Stimulated activated CD8-positive, alpha-beta memory T cell treated with anti-CD3 and anti-CD28 coated beads, Interleukin-2, amount 100 ng/mL, for 48 hours (primary cell): ENCODE measurements at regions not wholly inside any gene's neighbourhood (a gene's known extent, or its start where the extent isn't known, plus 50 kb on each side); places are given as distances from the start of the nearest gene placed in this dataset.
"Not testable (repeated sequence)": the region's sequence is repeated elsewhere in the genome, so short reads cannot be mapped to it uniquely, and the experiment has no call there.

Experiments
- DNase-seq, 2 donors: peaks; one replicate each; pipeline ENCODE4 v3.0.0-alpha.2; 2020; ENCODE audit warnings: low read depth in 2 of 2

GRCh38 chr10:125243532-125244253, 83.3 kb upstream of the CTBP2 start:
- DNase-seq: no peak

DNA sequence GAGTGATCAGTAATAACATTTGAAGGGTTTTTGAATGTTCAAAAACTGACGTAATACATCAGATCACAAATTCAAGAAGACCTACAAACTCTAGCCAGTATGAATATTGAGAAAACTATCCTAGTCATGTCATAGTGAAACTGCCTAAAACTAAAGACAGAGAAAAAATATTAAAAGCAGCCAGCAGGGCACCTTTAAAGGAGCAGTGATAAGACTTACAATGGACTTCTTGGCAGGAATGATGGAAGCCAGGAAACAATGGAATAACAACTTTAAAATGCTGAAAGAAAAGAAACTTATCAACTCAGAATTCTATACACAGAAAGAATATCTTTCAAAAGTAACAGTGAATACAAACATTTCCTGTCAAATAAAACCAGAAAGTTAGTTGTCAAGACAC, 78.3 kb upstream of the CTBP2 start:
- no peak for DNase-seq

GRCh38 chr10:125236091-125236490, 75.7 kb upstream of the CTBP2 start:
- no peak for DNase-seq

DNA sequence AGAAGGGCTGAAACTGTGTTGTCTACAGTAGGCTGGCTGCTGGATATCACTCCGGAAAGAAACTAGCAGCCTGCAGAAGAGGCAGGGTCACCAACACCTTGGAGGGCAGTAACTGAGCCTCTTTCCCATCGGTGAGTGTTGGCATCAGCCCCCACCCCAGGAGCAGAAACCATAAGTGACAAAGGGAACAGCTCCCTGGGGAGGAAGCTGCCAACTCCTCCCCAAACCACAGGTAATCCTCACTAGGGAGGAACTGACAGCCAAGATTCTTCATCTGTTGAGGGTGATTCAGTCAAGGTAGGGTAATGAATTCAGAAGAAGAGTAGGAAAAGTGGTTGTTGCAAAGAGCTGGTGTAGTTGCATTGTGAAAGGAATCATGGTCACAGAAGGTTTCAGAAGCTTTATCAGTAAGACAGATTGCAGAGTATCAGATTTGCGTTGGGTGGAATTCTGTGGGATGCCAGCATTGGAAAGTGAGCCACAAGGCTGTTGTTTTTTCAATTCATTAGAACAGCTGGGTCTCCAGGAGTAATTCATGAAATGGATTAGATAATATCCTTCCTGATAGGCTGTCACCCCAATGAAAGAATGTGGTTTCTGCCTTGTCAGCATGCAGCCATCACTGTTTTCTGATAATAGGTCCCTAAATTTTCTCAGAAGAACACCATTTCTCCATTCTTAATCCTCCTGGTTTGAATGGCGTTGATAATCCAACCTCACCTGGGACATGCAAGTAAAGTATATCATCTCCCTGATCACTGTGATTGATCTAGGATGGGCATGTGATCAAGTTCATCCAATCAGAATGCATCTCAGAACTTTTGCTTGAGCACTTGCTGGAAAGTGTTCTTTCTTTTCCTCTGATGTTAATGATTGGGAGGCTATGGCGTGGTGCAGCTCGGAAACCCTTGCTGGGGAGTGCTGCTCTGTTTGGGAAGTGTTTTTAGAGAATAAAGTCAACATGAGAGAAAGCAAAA, 75.0 kb upstream of the CTBP2 start:
- DNase-seq: no peak

DNA sequence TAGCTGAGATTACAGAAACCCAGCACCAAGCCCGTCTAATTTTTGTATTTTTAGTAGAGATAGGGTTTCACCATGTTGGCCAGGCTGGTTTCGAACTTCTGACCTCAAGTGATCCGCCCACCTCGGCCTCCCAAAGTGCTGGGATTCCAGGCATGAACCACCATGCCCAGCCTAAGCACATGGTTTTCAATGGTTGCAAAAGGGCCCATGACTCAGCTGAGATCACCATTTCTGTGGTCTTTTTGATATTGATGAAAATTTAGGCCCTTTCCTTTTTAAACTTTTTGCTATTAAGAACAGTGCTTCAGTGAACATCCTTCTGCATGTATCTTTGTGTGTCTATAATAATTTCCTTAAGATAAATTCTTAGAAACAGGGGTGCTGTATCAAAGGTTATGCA, 74.2 kb upstream of the CTBP2 start:
- not testable (repeated sequence) for DNase-seq

- no peak for DNase-seq
Observed at GRCh38 chr10:125233726-125234125, 73.4 kb upstream of the CTBP2 start.

GRCh38 chr10:125232841-125233240, 72.5 kb upstream of the CTBP2 start:
- DNase-seq: no peak

DNA sequence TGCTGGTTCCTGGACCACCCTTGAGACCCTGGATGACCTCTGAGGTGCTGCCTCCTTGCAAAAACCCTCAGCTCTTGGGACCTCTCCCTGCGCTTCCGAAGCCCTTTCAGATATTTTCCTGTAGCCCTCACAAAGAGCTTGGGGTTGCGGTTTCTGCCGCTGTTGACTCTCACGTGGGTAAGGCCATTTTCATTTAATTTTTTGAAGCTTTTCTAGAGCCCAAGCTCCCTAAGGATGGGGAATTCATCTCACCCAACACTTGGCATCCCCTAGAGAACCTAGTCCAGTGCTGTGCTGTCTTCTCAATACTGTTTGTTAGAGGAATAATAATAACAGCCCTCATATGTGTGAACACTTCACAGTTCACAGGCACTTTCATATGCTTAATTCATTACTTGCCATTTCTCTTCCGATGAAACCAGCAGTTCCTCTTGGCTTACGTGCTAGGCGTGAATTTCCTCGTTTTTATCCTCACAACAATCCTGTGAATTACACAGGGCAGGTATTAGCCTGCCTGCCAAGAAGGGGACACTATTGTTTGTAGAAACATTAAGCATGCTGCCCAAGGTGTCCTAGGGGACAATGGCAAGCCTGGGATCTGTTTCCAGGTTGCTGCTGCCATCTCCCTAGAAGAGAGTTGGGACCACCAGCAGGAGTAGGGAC, 71.6 kb upstream of the CTBP2 start:
- no peak for DNase-seq

DNA sequence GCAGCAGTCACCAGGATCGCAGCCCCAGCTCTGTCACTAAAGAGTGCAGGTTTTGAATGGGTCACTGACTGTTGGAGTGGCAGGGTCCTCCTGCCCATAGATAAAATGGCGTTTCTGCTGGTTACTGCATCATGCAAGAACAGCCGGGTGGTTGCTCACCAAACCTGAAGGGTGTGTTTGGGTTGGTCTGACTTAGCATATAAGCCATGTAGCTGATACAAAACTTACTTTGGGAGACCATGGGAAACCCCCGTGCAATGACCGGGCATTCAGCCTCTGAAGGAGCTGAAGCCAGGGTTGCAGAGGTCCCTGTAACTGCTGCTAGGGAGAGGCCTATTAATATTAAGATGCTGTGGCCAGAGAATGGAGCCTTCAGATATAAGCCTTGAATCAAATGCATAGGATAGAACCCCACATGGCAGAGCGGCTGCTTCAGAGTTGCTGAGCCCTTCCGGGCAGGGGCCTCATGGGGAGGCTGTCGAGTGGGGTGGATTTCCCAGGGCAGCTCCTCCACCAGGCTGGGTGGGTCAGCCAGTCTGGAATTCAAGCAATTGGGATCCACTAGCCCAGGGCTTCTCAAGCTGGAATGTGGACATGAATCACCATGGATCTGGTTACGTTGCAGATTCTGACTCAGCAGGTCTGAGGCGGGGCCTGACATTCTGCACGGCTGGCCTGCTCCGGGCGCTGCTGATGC, 70.9 kb upstream of the CTBP2 start:
- no peak for DNase-seq

DNA sequence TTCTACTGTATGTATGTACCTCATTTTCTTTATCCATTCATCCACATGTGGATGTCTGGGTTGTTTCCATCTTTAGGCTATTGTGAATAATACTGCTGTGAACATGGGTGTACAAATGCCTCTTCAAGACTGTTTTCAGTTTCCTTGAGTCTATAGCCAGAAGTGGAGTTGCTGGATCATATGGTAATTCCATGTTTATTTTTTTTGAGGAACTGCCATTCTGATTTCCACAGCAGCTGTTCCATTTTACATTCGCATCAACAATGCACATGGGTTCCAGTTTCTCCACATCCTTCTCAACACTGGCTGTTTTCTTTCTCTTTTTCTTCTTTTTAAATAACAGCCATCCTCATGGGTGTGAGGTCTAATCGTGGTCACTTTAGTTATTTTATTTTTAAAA, 69.9 kb upstream of the CTBP2 start:
- DNase-seq: no peak

GRCh38 chr10:125228245-125228940, 68.0 kb upstream of the CTBP2 start:
- not testable (repeated sequence) for DNase-seq

- no peak for DNase-seq
Observed at GRCh38 chr10:125227546-125227945, 67.2 kb upstream of the CTBP2 start.

DNA sequence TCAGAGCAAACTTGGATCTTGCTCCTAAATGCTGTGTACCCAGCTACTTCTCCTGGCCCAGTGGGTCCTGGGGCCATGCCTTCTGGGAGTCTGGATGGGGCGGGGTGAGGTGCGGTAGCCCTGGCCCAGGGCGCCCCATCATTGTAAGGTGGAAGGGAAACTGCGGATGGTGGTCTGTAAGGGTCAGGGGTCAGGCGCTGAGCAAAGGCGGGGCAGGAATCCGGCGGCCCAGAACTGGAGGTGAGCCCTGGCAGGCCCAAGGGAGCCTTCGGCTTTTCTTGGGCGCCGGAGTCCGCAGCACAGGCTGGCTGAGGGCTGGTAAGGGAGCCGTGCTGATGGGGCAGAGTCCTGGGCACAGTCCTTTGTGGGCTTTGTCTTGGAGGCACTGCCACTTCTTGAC, 66.5 kb upstream of the CTBP2 start:
- DNase-seq: no peak

DNA sequence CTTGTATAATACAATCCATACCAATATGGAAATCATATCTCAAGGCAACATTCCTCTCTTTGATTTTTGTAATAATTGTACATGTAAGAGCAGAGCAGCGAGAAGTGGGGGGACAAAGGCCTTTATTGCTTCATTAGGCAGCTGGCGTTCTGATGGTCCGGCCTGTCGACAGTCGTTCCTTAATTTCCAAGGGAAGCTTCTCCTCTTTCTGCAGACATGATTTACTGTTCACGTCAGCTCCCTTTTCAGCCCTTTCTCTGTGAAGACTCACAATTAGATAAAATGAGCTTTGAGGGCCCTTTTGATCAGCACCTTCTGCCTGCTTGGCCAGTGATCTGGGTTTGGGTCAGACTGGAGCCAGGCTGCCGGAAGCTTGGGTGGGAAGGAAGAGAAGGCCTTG, 65.6 kb upstream of the CTBP2 start:
- DNase-seq: no peak

- no peak for DNase-seq
Observed at GRCh38 chr10:125225051-125225450, 64.7 kb upstream of the CTBP2 start.

- DNase-seq: no peak
Observed at GRCh38 chr10:125222515-125223308, 62.3 kb upstream of the CTBP2 start.

DNA sequence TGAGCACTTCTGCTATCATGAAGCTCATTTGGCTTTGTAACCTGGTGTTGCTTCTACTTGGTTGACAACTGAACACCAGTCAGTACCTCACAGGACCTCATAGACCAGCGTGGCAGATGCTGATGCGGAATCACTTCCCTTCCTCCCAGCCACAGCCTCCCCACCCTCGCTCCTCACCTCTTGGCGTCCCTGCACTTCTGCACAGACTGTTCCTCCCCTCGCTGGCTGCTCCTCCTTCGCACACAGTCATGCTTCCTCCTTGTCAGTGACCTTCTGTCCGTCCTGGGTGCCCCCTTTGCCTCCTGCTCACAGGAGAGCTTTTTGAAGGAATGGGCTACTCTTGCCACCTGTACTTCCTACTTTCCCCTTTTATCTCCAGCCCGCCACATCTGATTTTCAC, 61.4 kb upstream of the CTBP2 start:
- no peak for DNase-seq

- DNase-seq: no peak
Observed at GRCh38 chr10:125219776-125220175, 59.4 kb upstream of the CTBP2 start.

DNA sequence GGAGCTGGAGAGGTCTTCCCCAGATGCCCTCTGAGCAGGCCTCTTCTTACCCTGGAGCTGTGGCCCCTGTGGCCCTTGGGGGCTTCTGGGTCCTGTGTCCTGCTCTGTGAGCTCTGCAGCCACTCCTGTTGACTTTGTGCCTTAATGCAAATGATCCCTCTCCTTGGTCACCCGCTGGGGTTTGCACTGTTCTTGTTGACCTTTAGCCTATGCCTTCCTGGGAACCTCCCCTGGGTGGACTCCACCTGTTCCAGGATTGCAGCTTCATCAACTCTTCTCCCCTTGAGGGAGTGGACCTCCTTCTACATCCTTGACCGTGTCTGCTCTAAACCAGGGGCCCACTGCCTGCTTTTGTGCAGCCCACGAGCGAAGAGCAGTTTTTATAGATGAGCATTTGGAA, 58.6 kb upstream of the CTBP2 start:
- DNase-seq: no peak

- DNase-seq: no peak
Observed at GRCh38 chr10:125217990-125218675, 57.8 kb upstream of the CTBP2 start.
